Hepatocyte (in vitro differentiated cells): ENCODE measurements at regions not wholly inside any gene's neighbourhood (a gene's known extent, or its start where the extent isn't known, plus 50 kb on each side); places are given as distances from the start of the nearest gene placed in this dataset.
"Not testable (repeated sequence)": the region's sequence is repeated elsewhere in the genome, so short reads cannot be mapped to it uniquely, and the experiment has no call there.

Experiments
- CTCF ChIP-seq: fragments of 200-600 bp; sonication (generic); IDR thresholded peaks from 2 replicates; pipeline ENCODE4 v1.5.1; 2016; ENCODE audit warnings: antibody characterized with exemption, mild to moderate bottlenecking; ENCODE audit not compliant: poor library complexity
- EZH2 ChIP-seq: fragments of 200-600 bp; sonication (generic); IDR thresholded peaks from 2 replicates; pipeline ENCODE4 v1.6.1; 2016; ENCODE audit warnings: antibody characterized with exemption, mild to moderate bottlenecking, borderline replicate concordance
- EZH2phosphoT487 ChIP-seq: fragments of 200-600 bp; sonication (generic); IDR thresholded peaks from one replicate; pipeline ENCODE4 v1.6.1; 2018; ENCODE audit warnings: antibody characterized with exemption, mild to moderate bottlenecking, low read depth, moderate library complexity; ENCODE audit not compliant: unreplicated experiment, severe bottlenecking

- TF ChIP-seq CTCF, EZH2, EZH2phosphoT487: not testable (repeated sequence)
Observed at GRCh38 chr2:87695596-87696323, 52.1 kb upstream of the PLGLB2 start.
